PC-3 (cell line): ENCODE measurements at regions not wholly inside any gene's neighbourhood (a gene's known extent, or its start where the extent isn't known, plus 50 kb on each side); places are given as distances from the start of the nearest gene placed in this dataset.

ENCODE experiments used
- EZH2 ChIP-seq: fragments of 300-600 bp; sonication (generic); IDR thresholded peaks from one replicate; pipeline ENCODE4 v1.6.1; 2017; ENCODE audit warnings: antibody characterized with exemption, mild to moderate bottlenecking, low read length; ENCODE audit not compliant: unreplicated experiment
- TF ChIP-seq, protein P1 (sequence below): fragments of 300-600 bp; sonication (generic); conservative IDR thresholded peaks from 2 replicates; pipeline ENCODE4 v1.5.1; 2017; ENCODE audit warnings: antibody characterized with exemption, low read depth, mild to moderate bottlenecking, low read length

DNA sequence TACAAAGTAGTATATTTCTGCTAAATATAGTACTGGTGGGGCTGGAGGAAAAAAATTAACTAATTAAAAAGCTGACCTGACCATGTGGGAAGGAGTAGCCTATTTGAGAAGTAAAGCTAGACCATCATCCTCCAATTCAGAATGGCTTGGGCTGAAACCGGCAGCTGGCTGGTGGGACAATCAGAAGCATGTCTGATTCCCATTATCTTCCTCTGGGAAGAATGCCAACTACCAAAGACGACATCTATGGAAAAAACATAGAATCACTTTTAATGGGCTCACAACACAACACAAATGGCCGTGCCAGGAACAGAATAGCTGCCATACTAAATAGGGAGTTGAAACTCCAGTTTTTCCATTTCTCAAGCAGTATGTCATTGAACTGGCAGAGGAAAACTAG is 120.4 kb upstream of the FREM2 start:
- TF ChIP-seq, protein P1, sequence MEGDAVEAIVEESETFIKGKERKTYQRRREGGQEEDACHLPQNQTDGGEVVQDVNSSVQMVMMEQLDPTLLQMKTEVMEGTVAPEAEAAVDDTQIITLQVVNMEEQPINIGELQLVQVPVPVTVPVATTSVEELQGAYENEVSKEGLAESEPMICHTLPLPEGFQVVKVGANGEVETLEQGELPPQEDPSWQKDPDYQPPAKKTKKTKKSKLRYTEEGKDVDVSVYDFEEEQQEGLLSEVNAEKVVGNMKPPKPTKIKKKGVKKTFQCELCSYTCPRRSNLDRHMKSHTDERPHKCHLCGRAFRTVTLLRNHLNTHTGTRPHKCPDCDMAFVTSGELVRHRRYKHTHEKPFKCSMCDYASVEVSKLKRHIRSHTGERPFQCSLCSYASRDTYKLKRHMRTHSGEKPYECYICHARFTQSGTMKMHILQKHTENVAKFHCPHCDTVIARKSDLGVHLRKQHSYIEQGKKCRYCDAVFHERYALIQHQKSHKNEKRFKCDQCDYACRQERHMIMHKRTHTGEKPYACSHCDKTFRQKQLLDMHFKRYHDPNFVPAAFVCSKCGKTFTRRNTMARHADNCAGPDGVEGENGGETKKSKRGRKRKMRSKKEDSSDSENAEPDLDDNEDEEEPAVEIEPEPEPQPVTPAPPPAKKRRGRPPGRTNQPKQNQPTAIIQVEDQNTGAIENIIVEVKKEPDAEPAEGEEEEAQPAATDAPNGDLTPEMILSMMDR = no peak
- no peak for TF ChIP-seq EZH2
